ENCODE measurements at regions not wholly inside any gene's neighbourhood (a gene's known extent, or its start where the extent isn't known, plus 50 kb on each side); places are given as distances from the start of the nearest gene placed in this dataset.

GRCh38 chr6:102662851-102663250 is 1269.3 kb downstream of the GRIK2 start:
- intact Hi-C loops (cut with DNase I) = no loop called here

GRCh38 chr6:102660303-102660702 is 1266.8 kb downstream of the GRIK2 start:
- H3K4me3 ChIP-seq = no peak overlapping the region
- H3K27ac ChIP-seq = no peak overlapping the region
- DNase-seq = no peak
- H3K27me3 ChIP-seq = no peaks in the 10 kb centered on the region
- no peaks in the 10 kb centered on the region for H3K9me3 ChIP-seq (replicated peaks in 1 of 3)
- TF ChIP-seq POLR2A (IDR thresholded peaks at IDR 0.05) = no peak
- no peak for TF ChIP-seq CTCF (IDR thresholded peaks at IDR 0.05)
- no peaks in the 10 kb centered on the region for H3K36me3 ChIP-seq (replicated peaks in 1 of 2)
- 35 to 50% (median 44%) methylated on average over 5 of the region's 5 CpGs for WGBS, 4 donors
- H3K4me1 ChIP-seq (replicated peaks in 1 of 2) = no peaks in the 10 kb centered on the region
- intact Hi-C loops (cut with DNase I) = no loop called here

More at GRCh38 chr6:102662851-102663250, 1269.3 kb downstream of the GRIK2 start:
- no peak overlapping the region for H3K4me3 ChIP-seq
- no peaks in the 10 kb centered on the region for H3K36me3 ChIP-seq (replicated peaks in 1 of 2)
- TF ChIP-seq POLR2A (IDR thresholded peaks at IDR 0.05) (no peak), CTCF (IDR thresholded peaks at IDR 0.05) (no peak)
- no peaks in the 10 kb centered on the region for H3K27me3 ChIP-seq
- no peaks in the 10 kb centered on the region for H3K9me3 ChIP-seq (replicated peaks in 1 of 3)
- H3K27ac ChIP-seq = no peak overlapping the region
- no peaks in the 10 kb centered on the region for H3K4me1 ChIP-seq (replicated peaks in 1 of 2)
- 65 to 74% (median 68%) methylated on average over 3 of the region's 3 CpGs for WGBS, 4 donors
- no peak for DNase-seq

GRCh38 chr6:102655823-102656222 is 1262.3 kb downstream of the GRIK2 start:
- H3K36me3 ChIP-seq (replicated peaks in 1 of 2) = no peaks in the 10 kb centered on the region
- H3K4me3 ChIP-seq = no peak overlapping the region
- WGBS, 4 donors = 78 to 100% (median 80%) methylated on average over 1 of the region's 1 CpG
- H3K27me3 ChIP-seq = no peaks in the 10 kb centered on the region
- no peak overlapping the region for H3K27ac ChIP-seq
- no peak for DNase-seq
- H3K9me3 ChIP-seq (replicated peaks in 1 of 3) = no peaks in the 10 kb centered on the region
- H3K4me1 ChIP-seq (replicated peaks in 1 of 2) = no peaks in the 10 kb centered on the region
- intact Hi-C loops (cut with DNase I) = no loop called here
- TF ChIP-seq POLR2A (IDR thresholded peaks at IDR 0.05) (no peak), CTCF (IDR thresholded peaks at IDR 0.05) (no peak)

GRCh38 chr6:102641426-102641825 is 1247.9 kb downstream of the GRIK2 start:
- intact Hi-C loops (cut with DNase I) = no loop called here
- no peak overlapping the region for H3K27ac ChIP-seq
- H3K4me3 ChIP-seq = no peak overlapping the region
- no peaks in the 10 kb centered on the region for H3K36me3 ChIP-seq (replicated peaks in 1 of 2)
- no peaks in the 10 kb centered on the region for H3K27me3 ChIP-seq
- no peaks in the 10 kb centered on the region for H3K4me1 ChIP-seq (replicated peaks in 1 of 2)
- TF ChIP-seq POLR2A (IDR thresholded peaks at IDR 0.05) (no peak), CTCF (IDR thresholded peaks at IDR 0.05) (no peak)
- 60 to 66% (median 61%) methylated on average over 2 of the region's 2 CpGs for WGBS, 4 donors
- H3K9me3 ChIP-seq (replicated peaks in 1 of 3) = no peaks in the 10 kb centered on the region
- no peak for DNase-seq
